HepG2 (cell line): ENCODE measurements at regions not wholly inside any gene's neighbourhood (a gene's known extent, or its start where the extent isn't known, plus 50 kb on each side); places are given as distances from the start of the nearest gene placed in this dataset.

Source experiments
- CTCF ChIP-seq: sonication (generic); formaldehyde crosslinking; IDR thresholded peaks from 2 replicates; pipeline ENCODE4 v1.5.0; 2020; ENCODE audit warnings: mild to moderate bottlenecking, missing genetic modification reagents, moderate library complexity
- FOXJ3 ChIP-seq: sonication (generic); formaldehyde crosslinking; IDR thresholded peaks from 2 replicates; pipeline ENCODE4 v1.4.0; 2020; ENCODE audit warnings: missing genetic modification reagents, mild to moderate bottlenecking, borderline replicate concordance
- HOMEZ ChIP-seq: IDR thresholded peaks from 2 replicates; pipeline ENCODE4 v1.6.1; 2016; ENCODE audit warnings: low read depth
- IKZF5 ChIP-seq: IDR thresholded peaks from 2 replicates; pipeline ENCODE4 v1.6.1; 2018; ENCODE audit warnings: missing genetic modification reagents, mild to moderate bottlenecking, missing compliant biosample characterization
- PHF21A ChIP-seq: sonication (generic); formaldehyde crosslinking; IDR thresholded peaks from 2 replicates; pipeline ENCODE4 v1.5.0; 2020; ENCODE audit warnings: mild to moderate bottlenecking, missing genetic modification reagents
- REST ChIP-seq, 2 experiments: IDR thresholded peaks; 2 replicates each; pipeline ENCODE4 v1.6.1; 2011 to 2012; ENCODE audit warnings: low read length in 2 of 2, borderline replicate concordance in 1 of 2, low read depth in 1 of 2, mild to moderate bottlenecking in 1 of 2, moderate library complexity in 1 of 2
- SAFB2 ChIP-seq: sonication (generic); formaldehyde crosslinking; IDR thresholded peaks from 2 replicates; pipeline ENCODE4 v1.5.1; 2020; ENCODE audit warnings: missing genetic modification reagents, low read depth, mild to moderate bottlenecking, borderline replicate concordance
- THAP7 ChIP-seq: sonication (generic); formaldehyde crosslinking; IDR thresholded peaks from 2 replicates; pipeline ENCODE4 v1.8.1; 2023; ENCODE audit warnings: mild to moderate bottlenecking, missing genetic modification reagents
- ZBTB26 ChIP-seq: IDR thresholded peaks from 2 replicates; pipeline ENCODE4 v1.6.1; 2016; ENCODE audit warnings: missing compliant biosample characterization, missing genetic modification reagents, borderline replicate concordance
- ZNF788 ChIP-seq: sonication (generic); formaldehyde crosslinking; IDR thresholded peaks from 2 replicates; pipeline ENCODE4 v1.5.0; 2020; ENCODE audit warnings: mild to moderate bottlenecking, missing genetic modification reagents, borderline replicate concordance

- TF ChIP-seq CTCF (CRISPR knock-in tag) (no peak), HOMEZ (CRISPR knock-in tag) (no peak), PHF21A (no peak), SAFB2 (no peak), THAP7 (no peak), FOXJ3 (CRISPR knock-in tag) (no peak), IKZF5 (CRISPR knock-in tag) (no peak), ZBTB26 (CRISPR knock-in tag) (no peak), ZNF788 (no peak), REST (IDR thresholded peaks at IDR 0.05; ENCODE audit: borderline replicate concordance in 1 of 2, low read depth in 1 of 2, low read length in 2 of 2) (no peak)
Observed at GRCh38 chr9:87250205-87250604, 247.5 kb upstream of the DAPK1 start.
